Chondrocyte (in vitro differentiated cells): ENCODE measurements at regions not wholly inside any gene's neighbourhood (a gene's known extent, or its start where the extent isn't known, plus 50 kb on each side); places are given as distances from the start of the nearest gene placed in this dataset.

Source experiments
- DNase-seq: peaks from one replicate; pipeline ENCODE4 v3.0.0; 2021; ENCODE audit warnings: mixed read lengths, low spot score
- H3K27ac Mint-ChIP-seq: one replicate; pipeline ENCODE4 v1.8.0; 2021; ENCODE audit warnings: mild to moderate bottlenecking, moderate library complexity, mixed read lengths; ENCODE audit not compliant: unreplicated experiment
- H3K27me3 Mint-ChIP-seq: 2 replicates; pipeline ENCODE4 v1.8.0; 2021; ENCODE audit warnings: low read depth, mixed read lengths
- H3K36me3 Mint-ChIP-seq: 2 replicates; pipeline ENCODE4 v1.8.0; 2021; ENCODE audit warnings: low read depth, mixed read lengths
- H3K4me1 Mint-ChIP-seq: 2 replicates; pipeline ENCODE4 v1.8.0; 2021; ENCODE audit warnings: low read depth, mild to moderate bottlenecking, mixed read lengths
- H3K4me3 Mint-ChIP-seq: one replicate; pipeline ENCODE4 v1.8.0; 2021; ENCODE audit warnings: mild to moderate bottlenecking, moderate library complexity, mixed read lengths; ENCODE audit not compliant: unreplicated experiment
- H3K9me3 Mint-ChIP-seq: 2 replicates; pipeline ENCODE4 v1.8.0; 2021; ENCODE audit warnings: low read depth, mixed read lengths
- TF ChIP-seq, protein P1 (sequence below): fragments of 200-600 bp; sonication (generic); IDR thresholded peaks from 2 replicates; pipeline ENCODE4 v1.5.0; 2021; ENCODE audit warnings: antibody characterized with exemption, mild to moderate bottlenecking, moderate library complexity

DNA sequence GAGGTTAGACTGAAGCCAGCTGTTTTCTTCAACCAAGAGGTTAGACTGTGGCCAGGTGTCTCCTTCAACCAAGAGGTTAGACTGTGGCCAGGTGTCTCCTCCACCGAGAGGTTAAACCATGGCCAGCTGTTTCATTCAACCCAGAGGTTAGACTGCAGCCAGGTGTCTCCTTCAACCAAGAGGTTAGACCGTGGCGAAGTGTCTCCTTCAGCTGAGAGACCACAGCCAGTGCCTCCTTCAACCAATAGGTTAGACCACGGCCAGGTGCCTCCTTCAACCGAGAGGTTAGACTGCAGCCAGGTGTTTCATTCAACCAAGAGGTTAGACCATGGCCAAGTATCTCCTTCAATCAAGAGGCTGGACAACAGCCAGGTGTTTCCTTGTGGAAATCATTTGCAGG, 498.1 kb downstream of the TBC1D22A start:
- Mint-ChIP-seq H3K4me3 (no peak overlapping the region), H3K36me3 (no peaks in the 10 kb centered on the region), H3K9me3 (peaks cover 2% of the 10 kb centered on the region), H3K27ac (no peak overlapping the region), H3K27me3 (peaks cover 16% of the 10 kb centered on the region), H3K4me1 (no peaks in the 10 kb centered on the region)
- TF ChIP-seq, protein P1, sequence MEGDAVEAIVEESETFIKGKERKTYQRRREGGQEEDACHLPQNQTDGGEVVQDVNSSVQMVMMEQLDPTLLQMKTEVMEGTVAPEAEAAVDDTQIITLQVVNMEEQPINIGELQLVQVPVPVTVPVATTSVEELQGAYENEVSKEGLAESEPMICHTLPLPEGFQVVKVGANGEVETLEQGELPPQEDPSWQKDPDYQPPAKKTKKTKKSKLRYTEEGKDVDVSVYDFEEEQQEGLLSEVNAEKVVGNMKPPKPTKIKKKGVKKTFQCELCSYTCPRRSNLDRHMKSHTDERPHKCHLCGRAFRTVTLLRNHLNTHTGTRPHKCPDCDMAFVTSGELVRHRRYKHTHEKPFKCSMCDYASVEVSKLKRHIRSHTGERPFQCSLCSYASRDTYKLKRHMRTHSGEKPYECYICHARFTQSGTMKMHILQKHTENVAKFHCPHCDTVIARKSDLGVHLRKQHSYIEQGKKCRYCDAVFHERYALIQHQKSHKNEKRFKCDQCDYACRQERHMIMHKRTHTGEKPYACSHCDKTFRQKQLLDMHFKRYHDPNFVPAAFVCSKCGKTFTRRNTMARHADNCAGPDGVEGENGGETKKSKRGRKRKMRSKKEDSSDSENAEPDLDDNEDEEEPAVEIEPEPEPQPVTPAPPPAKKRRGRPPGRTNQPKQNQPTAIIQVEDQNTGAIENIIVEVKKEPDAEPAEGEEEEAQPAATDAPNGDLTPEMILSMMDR = no peak
- DNase-seq = no peak

DNA sequence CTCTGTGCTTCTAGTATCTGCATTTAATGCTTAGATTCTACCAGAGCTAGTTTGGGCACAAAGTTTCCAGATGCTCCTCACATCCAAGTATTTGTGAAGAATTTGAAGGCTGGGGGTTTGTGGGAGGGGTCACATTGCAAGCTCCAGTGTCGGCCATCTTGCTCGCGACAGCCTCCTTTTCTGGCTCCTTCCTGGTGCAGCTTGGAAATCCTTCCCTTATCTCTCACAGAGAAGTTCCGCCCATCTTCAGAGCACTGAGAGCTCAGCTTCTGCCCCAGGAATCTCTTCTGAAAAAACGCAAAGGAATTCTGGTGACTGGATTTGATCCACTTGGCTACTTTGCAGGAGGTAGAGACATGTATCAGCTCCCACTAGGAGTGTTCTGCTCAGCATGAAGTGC, 497.5 kb downstream of the TBC1D22A start:
- H3K27me3 Mint-ChIP-seq = peaks cover 16% of the 10 kb centered on the region
- no peak overlapping the region for H3K27ac Mint-ChIP-seq
- peaks cover 2% of the 10 kb centered on the region for H3K9me3 Mint-ChIP-seq
- H3K4me1 Mint-ChIP-seq = no peaks in the 10 kb centered on the region
- TF ChIP-seq, protein P1 = no peak
- no peak overlapping the region for H3K4me3 Mint-ChIP-seq
- no peak for DNase-seq
- H3K36me3 Mint-ChIP-seq = no peaks in the 10 kb centered on the region

DNA sequence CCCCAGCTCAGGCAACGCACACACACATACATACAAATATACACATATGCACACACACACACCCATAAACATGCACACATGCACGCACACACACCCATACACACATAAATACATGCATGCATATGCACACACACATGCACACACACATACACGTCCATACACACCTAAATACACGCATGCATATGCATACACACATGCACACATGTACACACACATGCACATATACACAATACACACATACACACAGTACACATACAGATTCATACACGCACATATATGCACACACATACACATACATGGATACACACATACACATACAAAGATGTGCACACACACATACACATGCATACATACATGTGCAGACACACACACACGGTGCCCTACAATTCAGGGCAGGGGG, 496.6 kb downstream of the TBC1D22A start:
- peaks cover 2% of the 10 kb centered on the region for H3K9me3 Mint-ChIP-seq
- H3K4me3 Mint-ChIP-seq = no peak overlapping the region
- TF ChIP-seq, protein P1 = no peak
- peaks cover 16% of the 10 kb centered on the region for H3K27me3 Mint-ChIP-seq
- no peaks in the 10 kb centered on the region for H3K36me3 Mint-ChIP-seq
- no peak for DNase-seq
- H3K27ac Mint-ChIP-seq = no peak overlapping the region
- H3K4me1 Mint-ChIP-seq = no peaks in the 10 kb centered on the region

DNA sequence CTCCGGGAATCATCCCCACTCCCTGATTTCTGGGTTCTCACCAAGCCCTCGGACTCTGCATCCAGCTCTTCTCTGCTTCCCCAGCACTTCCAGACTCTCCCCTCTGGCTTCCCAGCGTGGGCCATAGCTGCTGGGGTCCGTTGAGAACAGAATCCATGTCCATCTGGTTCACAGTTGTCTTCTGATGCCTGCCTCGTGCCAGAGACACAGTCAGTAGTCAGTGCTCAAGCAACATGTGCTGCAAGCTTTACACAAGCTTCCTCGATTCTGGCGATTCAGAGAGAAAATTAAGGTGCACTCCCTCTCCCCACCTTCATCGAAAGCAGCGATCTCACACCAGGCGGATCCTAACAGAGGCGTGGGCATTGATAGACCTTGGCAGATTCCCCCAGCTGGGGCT, 495.5 kb downstream of the TBC1D22A start:
- Mint-ChIP-seq H3K36me3 (no peaks in the 10 kb centered on the region), H3K27me3 (peaks cover 12% of the 10 kb centered on the region), H3K4me3 (no peak overlapping the region), H3K27ac (no peak overlapping the region), H3K4me1 (no peaks in the 10 kb centered on the region), H3K9me3 (peaks cover 10% of the 10 kb centered on the region)
- TF ChIP-seq, protein P1 = no peak
- DNase-seq = no peak

GRCh38 chr22:47257566-47257965, 495.1 kb downstream of the TBC1D22A start:
- TF ChIP-seq, protein P1 = no peak
- H3K9me3 Mint-ChIP-seq = peaks cover 10% of the 10 kb centered on the region
- H3K4me3 Mint-ChIP-seq = no peak overlapping the region
- H3K27me3 Mint-ChIP-seq = peaks cover 12% of the 10 kb centered on the region
- H3K27ac Mint-ChIP-seq = no peak overlapping the region
- H3K36me3 Mint-ChIP-seq = no peaks in the 10 kb centered on the region
- DNase-seq = no peak
- no peaks in the 10 kb centered on the region for H3K4me1 Mint-ChIP-seq
